Fibroblast of pulmonary artery (primary cell): ENCODE measurements at regions not wholly inside any gene's neighbourhood (a gene's known extent, or its start where the extent isn't known, plus 50 kb on each side); places are given as distances from the start of the nearest gene placed in this dataset.

Experiments used
- DNase-seq: peaks from one replicate; pipeline ENCODE4 v3.0.0-alpha.2; 2010; ENCODE audit warnings: low read depth
- H3K4me3 ChIP-seq: replicated peaks from 2 replicates; pipeline ENCODE4 v1.5.1; 2011; ENCODE audit warnings: low read depth, mild to moderate bottlenecking, control low read depth, low read length, moderate library complexity
- CTCF ChIP-seq: IDR thresholded peaks from 2 replicates; pipeline ENCODE4 v1.5.1; 2011; ENCODE audit warnings: mild to moderate bottlenecking, control low read depth, low read length, inconsistent platforms; ENCODE audit errors: missing control alignments

- DNase-seq: no peak
- H3K4me3 ChIP-seq: no peak overlapping the region
- TF ChIP-seq CTCF: no peak
These were observed 330.5 kb upstream of the SFSWAP start for GRCh38 chr12:131380220-131380964.

- no peak for DNase-seq
- no peak overlapping the region for H3K4me3 ChIP-seq
- no peak for TF ChIP-seq CTCF
These were observed 329.8 kb upstream of the SFSWAP start for GRCh38 chr12:131380965-131381705.

GRCh38 chr12:131381716-131382430 is 329.0 kb upstream of the SFSWAP start:
- no peak for DNase-seq
- no peak overlapping the region for H3K4me3 ChIP-seq
- TF ChIP-seq CTCF: no peak

- H3K4me3 ChIP-seq: no peak overlapping the region
- TF ChIP-seq CTCF: no peak
- no peak for DNase-seq
These were observed 327.6 kb upstream of the SFSWAP start for GRCh38 chr12:131383291-131383690.

- no peak overlapping the region for H3K4me3 ChIP-seq
- TF ChIP-seq CTCF: no peak
- no peak for DNase-seq
These were observed 326.9 kb upstream of the SFSWAP start for GRCh38 chr12:131383741-131384543.

- DNase-seq: no peak
- H3K4me3 ChIP-seq: no peak overlapping the region
- TF ChIP-seq CTCF: no peak
These were observed 326.4 kb upstream of the SFSWAP start for GRCh38 chr12:131384544-131384855.
